ENCODE measurements at regions not wholly inside any gene's neighbourhood (a gene's known extent, or its start where the extent isn't known, plus 50 kb on each side); places are given as distances from the start of the nearest gene placed in this dataset.

DNA sequence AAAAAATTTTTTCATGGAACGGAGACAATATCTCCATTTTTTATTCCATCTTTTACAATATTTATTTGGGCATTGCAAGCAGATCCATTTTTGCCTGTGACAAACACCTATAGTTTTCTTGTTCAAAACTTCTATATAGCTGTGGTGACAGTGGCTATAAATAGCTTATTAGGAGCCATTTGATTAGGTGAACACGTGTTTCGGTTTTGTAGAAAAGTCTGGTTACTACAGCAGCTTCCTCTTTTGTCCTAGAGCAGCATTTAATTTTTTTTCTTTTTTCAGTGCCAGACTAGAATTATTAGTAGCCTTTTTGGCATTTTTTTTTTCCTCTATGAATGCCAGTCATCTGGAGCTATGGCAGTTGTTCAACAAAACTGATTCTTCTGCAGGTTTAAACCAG is 123.5 kb downstream of the RXFP2 start:
- TF ChIP-seq, protein P1, sequence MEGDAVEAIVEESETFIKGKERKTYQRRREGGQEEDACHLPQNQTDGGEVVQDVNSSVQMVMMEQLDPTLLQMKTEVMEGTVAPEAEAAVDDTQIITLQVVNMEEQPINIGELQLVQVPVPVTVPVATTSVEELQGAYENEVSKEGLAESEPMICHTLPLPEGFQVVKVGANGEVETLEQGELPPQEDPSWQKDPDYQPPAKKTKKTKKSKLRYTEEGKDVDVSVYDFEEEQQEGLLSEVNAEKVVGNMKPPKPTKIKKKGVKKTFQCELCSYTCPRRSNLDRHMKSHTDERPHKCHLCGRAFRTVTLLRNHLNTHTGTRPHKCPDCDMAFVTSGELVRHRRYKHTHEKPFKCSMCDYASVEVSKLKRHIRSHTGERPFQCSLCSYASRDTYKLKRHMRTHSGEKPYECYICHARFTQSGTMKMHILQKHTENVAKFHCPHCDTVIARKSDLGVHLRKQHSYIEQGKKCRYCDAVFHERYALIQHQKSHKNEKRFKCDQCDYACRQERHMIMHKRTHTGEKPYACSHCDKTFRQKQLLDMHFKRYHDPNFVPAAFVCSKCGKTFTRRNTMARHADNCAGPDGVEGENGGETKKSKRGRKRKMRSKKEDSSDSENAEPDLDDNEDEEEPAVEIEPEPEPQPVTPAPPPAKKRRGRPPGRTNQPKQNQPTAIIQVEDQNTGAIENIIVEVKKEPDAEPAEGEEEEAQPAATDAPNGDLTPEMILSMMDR (IDR thresholded peaks at IDR 0.05), result no peak
- TF ChIP-seq POLR2A (IDR thresholded peaks at IDR 0.05), result no peak
